HG03354 (cell line): ENCODE measurements at regions not wholly inside any gene's neighbourhood (a gene's known extent, or its start where the extent isn't known, plus 50 kb on each side); places are given as distances from the start of the nearest gene placed in this dataset.
"Not testable (repeated sequence)": the region's sequence is repeated elsewhere in the genome, so short reads cannot be mapped to it uniquely, and the experiment has no call there.

ENCODE experiments used
- ATAC-seq: cut with Tn5 transposase; IDR thresholded peaks from one replicate; pipeline ENCODE4 v1.9.1; 2021; ENCODE audit warnings: mild to moderate bottlenecking; ENCODE audit not compliant: unreplicated experiment, poor library complexity, severe bottlenecking

DNA sequence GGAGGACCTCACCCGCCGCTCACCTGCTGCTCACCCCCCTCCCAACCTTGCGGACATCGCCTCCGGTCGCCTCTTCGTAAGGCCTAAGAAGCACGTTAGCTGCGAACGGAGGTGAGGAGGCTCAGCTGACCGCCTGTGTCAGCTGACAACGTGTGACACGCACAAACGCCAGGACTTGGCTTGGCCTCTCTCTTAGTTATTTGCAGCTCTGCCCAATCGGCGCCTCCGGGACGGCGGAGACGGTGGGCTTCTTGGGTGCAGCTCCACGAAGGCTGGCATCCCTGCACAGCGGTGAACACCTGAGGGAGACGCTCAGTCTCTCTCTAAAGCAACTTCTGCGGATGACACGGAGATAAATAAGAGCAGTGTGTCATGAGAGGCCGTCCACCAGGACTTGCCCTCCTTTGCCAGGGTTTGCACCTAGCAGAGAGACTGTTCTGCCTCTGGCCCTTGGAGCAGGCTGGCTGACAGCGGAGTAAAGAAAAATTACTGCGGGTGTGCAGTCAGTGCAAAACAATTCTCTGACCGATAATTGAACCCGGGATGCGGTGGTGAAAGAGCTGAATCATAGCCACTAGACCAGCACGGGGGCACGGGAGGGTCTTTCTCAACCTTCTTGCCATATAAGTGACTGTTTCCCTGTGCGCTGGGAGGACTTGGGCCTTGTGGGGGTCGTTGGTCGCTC lies 318.9 kb downstream of the FAM72C start:
- ATAC-seq = no peak

DNA sequence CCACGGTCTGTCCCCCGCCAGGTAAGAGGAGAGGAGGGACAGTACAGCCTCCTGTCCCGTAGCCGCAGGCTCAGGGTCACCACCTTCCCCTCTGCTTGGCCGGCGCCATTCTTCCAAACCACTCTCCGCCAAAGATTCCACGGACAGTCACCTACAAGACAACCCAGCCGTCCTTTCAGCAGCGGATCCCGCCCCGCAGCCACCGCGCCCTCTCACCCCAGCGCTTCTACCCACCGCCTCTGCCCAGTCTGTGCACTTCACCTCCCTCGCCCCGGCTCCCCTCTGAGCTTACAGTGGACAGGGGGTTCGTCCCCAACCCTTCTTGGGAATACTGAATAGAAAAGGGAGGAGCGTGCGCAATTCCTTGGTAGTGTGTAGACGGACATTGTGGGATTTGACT lies 319.6 kb downstream of the FAM72C start:
- ATAC-seq = no peak

DNA sequence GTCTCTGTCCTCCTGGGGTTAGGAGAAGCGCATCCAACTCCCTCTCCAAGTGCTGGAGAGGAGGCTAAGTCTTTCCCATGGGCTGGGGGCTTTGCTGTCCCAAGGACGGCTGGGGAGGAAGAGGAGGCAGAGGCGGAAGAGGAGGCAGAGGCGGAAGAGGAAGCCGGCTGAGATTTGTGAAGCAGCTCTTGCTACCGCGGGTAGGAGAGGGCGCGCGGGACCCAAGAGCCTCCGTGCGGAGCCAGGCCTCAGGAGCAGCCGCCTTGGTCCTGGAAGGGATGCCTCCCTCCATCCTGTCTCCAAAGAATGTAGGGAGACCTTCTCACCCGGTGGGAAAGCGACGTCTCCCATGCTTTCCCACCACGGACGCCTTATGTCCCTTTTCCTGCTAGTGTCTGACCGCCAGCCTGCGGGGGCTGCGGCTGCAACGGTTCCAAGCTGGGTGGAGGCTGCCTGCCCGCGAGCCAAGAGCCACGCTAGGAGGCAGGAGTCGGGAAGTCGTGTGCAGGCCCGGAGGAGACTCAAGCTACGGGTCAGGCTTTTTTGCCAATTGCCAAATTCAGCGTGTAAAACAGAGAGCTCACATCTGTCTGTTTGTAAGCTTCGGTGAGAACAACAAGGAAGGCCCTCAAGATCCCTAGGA lies 320.3 kb downstream of the FAM72C start:
- no peak for ATAC-seq

DNA sequence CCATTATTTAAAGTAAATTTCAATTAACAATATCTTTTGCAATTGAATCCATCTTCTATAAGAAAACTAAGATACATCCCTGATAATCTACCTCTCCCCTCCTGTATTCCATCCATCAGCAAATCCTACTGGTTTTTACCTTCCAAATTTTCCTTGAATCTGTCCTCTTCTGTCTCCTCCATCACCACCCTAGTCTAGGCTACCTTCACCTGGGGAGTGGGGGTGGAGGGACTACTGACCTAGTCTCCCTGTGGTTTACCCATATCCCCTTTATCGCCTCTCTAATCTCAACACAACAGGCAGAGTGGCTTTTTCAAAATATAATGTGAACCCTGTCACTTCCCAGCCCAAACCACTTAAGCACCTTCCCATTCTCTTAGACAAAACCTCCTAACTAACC lies 327.8 kb downstream of the FAM72C start:
- not testable (repeated sequence) for ATAC-seq

DNA sequence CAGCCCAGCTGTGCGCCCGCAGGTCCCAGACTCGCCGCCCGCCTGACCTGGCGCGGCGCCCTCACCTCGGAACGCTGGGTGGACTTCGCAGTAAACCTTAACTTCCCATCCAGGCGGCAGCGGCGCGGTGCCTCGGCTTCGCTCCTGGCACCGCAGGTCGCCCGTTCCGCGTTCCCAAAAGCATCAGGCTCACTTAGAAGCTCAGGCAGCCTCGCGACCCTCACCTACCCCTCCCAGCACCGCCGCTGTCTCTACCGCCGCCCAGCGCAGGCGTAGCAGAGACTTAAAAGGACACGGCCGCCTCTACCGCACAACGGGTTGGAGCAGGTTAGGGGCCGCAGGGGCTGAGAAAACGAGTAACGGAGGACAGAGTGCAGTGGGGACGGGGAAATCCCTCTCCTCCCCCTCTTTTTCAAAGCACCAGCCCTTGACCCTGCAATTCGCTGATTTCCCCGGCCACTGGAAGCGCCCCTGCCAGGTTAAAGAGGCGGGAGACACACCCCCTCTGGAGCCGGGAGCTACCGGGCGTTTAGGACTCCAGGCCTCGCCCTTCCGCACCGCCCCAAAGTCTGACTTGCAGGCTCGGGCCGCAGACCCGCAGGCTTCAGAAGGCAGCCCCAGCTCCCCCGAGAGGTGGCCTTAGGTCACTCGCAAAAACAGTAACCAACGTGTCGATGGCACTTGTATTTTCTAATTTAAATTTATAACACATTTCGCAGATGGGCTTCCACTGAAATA lies 328.5 kb downstream of the FAM72C start:
- no peak for ATAC-seq

DNA sequence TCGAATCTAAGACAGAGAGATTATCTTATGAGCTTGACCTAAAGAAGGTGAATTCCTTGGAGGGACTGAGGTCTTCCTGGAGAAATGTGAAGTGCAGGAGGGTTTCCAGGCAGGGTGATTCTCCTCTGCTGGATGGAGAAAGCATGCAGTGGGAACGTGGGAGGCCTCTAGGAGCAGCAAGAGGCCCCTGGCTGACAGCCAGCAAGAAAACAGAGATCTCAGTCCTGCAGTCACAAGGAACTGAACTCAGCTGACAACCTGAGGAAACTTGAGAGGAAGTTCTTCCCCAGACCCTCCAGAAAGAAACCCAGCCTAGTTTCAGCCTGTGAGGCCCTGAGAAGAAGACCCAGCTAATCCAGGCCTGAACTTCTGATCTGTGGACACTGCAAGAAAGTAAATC lies 345.9 kb downstream of the FAM72C start:
- no peak for ATAC-seq

DNA sequence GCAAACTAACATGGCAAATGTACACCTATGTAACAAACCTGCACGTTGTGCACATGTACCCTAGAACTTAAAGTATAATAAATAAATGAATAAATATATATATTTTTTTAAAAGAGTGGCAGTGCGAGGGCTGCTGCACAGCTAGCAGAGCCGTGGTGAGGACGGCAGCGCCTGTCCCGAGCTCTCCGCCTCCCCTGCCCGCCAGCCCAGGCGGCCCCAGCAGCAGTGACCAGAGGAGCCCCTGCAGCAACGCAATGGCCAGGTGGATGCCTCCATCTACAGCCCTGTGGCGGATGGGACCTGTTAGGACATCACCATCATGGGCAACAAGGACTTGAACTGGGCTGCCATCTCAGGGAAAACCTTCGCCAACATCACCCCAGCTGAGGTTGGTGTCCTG lies 351.9 kb downstream of the FAM72C start:
- no peak for ATAC-seq

DNA sequence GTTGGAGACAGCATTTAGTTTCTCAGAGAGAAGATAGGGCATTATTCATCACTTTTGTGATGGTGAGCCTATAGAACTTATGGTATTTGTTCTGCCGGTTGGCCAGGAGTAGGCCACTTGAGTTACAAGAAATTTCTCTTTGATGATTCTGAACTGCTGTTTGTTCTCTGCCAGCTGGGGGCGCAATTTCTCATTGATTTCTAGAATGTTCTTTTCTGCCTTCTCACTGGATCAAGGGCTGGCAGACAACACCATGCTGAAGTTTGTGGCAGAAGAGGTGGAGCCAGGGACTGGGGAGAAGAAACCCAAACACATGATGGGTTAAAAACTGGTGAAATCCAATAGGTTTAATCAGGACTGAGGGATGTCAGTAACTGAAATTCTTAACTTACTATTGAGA lies 360.6 kb downstream of the FAM72C start:
- ATAC-seq = no peak

DNA sequence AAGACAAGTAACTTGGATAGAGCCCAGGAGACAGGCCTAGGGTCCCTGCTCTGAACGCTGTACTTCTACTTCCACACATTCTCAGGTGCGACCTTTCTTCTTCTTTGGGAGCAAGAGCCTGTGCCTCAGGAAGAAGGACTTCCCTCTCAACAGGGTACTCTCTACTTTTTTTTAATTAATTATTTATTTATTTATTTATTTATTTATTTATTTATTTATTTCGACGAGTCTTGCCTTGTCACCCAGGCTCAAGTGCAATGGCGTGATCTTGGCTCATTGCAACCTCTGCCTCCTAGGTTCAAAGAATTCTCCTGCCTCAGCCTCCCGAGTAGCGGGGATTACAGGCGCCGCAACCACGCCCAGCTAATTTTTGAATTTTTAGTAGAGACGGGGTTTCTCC lies 361.6 kb downstream of the FAM72C start:
- ATAC-seq = no peak

DNA sequence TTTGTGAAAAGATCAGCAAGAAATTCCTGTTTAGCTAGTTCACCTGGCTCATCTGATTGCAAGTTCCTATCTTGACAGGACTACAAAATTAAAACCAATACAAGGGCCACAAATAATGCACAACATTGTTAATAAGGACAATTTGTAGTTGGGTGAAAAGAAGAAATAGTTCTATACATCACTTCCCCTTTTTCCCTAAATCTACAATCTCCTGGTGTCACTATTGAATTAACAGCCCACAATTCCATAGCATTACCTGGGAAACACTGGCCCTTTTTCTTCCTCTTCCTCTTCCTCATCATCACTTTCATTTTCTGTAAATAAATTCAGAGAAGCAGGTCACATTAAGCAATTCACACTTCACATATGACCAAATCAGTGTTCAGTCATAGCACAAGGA lies 366.9 kb downstream of the FAM72C start:
- ATAC-seq = no peak

DNA sequence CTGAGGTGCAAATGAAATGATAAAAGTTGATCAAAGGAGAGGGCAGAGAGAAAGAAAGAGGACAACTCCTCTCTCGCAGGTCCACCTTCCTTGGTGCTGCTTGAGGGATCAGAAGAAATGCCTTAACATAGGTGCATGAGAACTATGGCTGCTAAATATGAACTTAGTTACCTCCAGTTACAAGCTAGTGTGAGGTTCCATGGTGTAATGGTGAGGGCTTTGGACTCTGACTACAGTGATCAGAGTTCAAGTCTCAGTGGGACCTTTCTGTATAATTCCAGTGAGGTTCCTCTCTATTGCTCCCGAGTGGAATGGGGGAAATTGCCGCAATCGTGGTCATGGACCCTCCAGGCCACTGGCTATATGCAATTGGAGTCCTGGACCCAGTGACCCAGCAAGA lies 387.3 kb downstream of the FAM72C start:
- ATAC-seq = no peak

DNA sequence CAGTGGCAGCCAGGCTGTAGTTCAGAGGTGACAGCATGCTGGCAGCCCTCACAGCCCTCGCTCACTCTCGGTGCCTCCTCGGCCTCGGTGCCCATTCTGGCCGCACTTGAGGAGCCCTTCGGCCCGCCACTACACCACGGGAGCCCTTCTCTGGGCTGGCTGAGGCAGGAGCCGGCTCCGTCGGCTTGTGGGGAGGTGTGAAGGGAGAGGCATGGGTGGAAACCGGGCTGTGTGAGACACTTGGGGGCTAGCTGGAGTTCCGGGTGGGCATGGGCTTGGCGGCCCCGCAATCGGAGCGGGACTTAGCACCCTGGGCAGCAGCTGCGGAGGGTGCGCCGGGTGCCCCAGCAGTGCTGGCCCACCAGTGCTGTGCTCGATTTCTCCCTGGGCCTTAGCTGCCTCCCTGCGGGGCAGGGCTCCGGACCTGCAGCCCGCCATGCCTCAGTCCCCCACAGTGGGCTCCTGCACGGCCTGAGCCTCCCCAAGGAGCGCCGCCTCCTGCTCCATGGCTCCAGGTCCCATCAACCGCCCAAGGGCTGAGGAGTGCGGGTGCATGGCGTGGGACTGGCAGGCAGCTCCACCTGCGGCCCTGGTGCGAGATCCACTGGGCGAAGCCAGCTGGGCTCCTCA lies 396.8 kb downstream of the FAM72C start:
- ATAC-seq = no peak

DNA sequence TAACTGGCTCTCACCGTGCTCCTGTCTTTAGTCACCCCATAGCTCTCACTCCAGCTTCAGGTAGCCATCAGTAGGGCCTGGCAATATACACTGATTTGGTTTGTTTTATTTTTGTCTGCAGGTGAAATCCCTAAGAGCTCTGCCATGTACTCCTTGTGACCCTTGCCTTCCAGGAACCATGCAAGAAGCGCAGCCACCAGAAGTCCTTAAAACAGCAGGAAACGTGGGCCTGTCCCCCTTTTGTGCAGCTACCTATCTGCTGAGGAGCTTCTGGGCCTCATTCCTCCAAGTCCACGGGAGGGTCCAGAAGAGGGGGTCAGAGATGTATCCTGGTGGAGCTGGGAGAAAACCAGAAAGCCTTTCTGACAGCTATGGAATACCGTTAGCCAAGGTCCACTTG lies 399.1 kb downstream of the FAM72C start:
- not testable (repeated sequence) for ATAC-seq

DNA sequence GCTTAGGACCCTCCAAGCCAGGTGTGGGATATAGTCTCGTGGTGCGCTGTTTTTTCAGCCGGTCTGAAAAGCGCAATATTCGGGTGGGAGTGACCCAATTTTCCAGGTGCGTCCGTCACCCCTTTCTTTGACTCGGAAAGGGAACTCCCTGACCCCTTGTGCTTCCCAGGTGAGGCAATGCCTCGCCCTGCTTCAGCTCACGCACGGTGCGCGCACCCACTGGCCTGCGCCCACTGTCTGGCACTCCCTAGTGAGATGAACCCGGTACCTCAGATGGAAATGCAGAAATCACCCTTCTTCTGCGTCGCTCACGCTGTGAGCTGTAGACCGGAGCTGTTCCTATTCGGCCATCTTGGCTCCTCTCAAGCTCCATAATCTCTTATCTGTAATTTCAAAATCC lies 408.0 kb downstream of the FAM72C start:
- ATAC-seq = not testable (repeated sequence)

DNA sequence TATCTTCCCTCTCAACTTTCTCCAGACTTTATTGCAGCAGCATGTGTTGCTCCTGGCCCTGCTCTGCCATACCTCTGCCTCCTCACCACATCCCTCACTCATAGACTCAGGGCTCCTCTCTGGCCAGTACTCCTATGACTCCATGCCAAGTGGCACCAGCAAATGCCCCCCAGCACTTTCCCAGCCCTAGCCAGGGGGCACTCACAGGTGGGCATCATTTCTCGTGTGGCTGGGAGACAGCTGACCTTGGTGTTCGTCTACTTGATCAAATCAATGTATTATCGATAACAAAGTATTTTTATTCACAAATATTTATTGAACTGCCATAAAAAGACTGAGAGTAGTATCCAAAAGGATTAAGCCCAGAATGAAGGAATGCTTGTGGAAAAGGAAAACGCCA lies 418.2 kb downstream of the FAM72C start:
- ATAC-seq = no peak

DNA sequence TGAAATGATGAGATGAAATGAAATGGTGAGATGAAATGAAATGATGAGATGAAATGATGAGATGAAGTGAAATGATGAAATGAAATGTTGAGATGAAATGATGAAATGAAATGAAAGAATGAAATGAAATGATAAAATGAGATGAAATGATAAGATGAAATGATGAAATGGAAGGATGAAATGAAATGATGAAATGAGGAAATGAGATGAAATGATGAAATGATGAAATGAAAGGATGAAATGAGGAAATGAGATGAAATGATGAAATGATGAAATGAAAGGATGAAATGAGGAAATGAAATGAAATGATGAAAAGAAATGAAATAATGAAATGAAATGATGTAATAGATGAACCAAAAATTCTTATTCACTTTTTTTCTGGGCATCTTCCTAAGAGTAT lies 467.1 kb downstream of the FAM72C start:
- not testable (repeated sequence) for ATAC-seq

DNA sequence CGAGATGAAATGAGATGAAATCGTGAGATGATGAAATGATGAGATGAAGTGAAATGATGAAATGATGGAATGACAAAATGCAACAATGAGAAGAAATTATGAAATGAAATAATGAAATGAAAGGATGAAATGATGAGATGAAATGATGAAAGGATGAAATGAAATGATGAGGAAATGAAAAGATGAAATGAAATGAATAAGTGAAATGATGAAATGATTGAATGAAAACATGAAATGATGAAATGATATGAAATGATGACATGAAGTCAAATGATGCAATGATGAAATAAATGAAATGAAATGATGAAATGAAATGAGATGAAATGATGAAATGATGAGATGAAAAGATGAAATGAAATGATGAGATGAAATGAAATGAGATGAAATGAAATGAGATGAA lies 467.7 kb downstream of the FAM72C start:
- not testable (repeated sequence) for ATAC-seq

DNA sequence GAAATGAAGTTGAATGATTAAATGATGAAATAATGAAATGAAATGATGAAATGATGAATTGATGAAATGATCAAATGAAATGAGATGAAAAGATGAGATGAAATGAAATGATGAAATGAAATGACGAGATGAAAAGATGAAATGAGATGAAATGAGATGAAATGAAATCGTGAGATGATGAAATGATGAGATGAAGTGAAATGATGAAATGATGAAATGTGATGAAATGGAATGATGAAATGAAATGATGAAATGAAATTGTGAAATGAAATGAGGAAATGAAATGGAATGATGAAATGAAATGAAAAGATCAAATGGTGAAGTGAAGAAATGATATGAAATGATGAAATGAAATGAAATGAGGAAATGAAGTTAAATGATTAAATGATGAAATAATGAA lies 468.7 kb downstream of the FAM72C start:
- ATAC-seq = not testable (repeated sequence)

DNA sequence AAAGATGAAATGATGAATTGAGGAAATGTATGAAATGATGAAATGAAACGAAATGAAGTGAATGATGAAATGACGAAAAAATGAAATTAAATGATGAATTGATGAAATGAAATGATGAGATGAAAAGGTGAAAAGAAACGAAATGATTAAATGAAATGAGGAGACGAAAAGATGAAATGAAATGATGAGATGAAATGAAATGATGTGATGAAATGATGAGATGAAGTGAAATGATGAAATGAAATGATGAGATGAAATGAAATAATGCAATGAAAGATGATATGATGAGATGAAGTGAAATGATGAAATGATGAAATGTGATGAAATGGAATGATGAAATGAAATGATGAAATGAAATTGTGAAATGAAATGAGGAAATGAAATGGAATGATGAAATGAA lies 469.7 kb downstream of the FAM72C start:
- ATAC-seq = not testable (repeated sequence)

DNA sequence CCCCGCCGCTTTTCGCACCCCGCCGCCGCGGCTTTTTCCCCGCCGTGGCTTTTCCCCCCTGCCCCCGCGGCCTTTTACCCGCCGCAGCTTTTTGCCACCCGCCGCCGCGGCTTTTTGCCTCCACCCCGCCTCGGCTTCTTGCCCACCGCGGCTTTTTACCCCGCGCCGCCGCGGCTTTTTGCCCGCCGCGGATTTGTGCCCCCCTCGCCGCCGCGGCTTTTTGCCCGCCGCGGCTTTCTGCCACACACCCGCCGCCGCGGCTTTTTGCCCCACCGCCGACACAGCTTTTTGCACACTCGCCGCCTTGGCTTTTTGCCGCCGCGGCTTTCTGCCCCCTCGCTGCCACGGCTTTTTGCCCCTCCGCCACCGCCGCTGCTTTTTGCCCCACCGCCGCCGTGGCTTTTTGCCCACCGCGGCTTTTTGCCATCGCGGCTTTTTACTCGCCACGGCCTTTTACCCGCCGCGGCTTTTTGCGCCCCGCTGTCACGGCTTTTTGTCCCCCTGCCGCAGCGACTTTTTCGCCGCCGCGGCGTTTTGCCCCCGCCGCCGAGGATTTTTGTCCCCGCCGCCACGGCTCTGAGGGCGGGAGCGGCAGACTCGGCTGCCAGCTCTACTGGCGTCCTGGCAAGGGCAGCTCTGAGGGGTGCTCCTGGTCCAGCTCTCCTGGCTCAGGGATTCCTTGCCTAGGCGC lies 473.6 kb downstream of the FAM72C start:
- ATAC-seq = not testable (repeated sequence)
